ENCODE measurements at regions not wholly inside any gene's neighbourhood (a gene's known extent, or its start where the extent isn't known, plus 50 kb on each side); places are given as distances from the start of the nearest gene placed in this dataset.

DNA sequence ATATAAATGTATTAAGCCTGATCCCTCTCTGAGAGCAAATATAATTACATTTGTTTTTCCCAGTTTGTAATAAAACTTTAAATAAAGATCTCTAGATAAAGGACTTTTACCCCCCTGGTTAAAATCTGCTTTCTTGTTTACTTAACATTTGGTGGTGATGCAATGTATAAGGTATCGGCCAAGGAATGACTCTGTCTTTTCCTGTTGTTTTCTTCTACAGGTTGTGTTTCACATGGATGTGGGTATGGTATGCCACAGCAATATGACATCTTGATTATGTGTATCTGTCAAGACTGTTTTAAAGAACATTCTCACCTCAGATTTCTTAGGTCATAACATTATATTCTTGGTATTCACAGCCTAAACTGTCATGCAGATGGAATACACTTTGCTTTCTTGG is 210.6 kb upstream of the NOVA1 start:
- Mint-ChIP-seq H3K9me3 (ENCODE audit: low read depth) (peaks cover 7% of the 10 kb centered on the region), H3K27me3 (no peaks in the 10 kb centered on the region), H3K36me3 (no peaks in the 10 kb centered on the region), H3K27ac (no peak overlapping the region), H3K4me3 (no peak overlapping the region), H3K4me1 (no peaks in the 10 kb centered on the region)
- no peak for ATAC-seq
- no peak for DNase-seq
- CTCF ChIA-PET = no interaction called here

DNA sequence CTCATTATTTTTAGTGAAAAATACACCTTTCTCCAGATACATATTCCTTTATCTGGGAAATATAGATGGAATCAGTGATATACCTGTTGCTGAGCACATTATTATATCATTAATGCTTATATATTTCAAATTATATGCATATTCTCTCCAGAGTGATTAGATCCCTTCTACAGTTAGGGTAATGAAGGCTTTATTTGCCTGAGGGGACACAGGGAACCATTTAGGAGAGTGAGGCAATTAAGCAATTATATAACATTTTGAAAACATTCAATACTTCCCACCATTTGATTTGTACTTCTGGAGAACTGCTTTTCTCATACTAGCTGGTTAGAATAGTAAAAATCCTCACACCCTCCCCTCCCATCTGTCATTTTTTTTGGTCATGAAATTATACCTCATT is 212.8 kb upstream of the NOVA1 start:
- H3K4me3 Mint-ChIP-seq = no peak overlapping the region
- ATAC-seq = no peak
- H3K9me3 Mint-ChIP-seq (ENCODE audit: low read depth) = peaks cover 8% of the 10 kb centered on the region

DNA sequence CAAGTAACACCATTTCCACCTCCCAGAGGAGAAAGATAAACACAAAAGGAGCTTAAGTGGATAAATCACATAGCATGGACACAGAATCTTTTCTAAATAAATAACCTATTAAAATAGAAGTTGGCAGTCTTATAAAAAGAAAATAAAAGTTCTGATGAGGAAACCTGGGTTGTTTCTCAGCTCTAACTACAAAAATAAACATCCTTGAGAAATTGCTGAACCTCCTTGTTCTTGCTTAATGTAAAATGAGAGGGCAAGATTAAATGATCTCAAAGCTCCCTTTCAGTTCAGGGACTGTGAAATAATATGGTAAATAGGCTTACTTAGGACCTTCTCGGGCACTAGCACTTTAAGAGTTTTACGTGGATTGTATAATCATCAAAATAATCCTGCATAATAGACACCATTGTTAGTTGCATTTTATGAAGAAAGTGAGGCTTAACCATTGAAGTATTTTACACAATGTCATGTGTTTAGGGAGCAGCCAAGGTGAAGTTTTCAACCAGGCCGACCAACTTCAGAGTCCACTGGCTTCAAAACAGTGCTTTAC is 214.0 kb upstream of the NOVA1 start:
- DNase-seq (no peak), ATAC-seq (no peak)
- no peaks in the 10 kb centered on the region for H3K36me3 Mint-ChIP-seq
- no peak overlapping the region for H3K27ac Mint-ChIP-seq
- H3K9me3 Mint-ChIP-seq (ENCODE audit: low read depth) = peaks cover 6% of the 10 kb centered on the region
- H3K27me3 Mint-ChIP-seq = no peaks in the 10 kb centered on the region
- no peak overlapping the region for H3K4me3 Mint-ChIP-seq
- H3K4me1 Mint-ChIP-seq = no peaks in the 10 kb centered on the region
- CTCF ChIA-PET = no interaction called here

More for the DNA sequence above, 212.8 kb upstream of the NOVA1 start:
- no peaks in the 10 kb centered on the region for H3K36me3 Mint-ChIP-seq
- CTCF ChIA-PET = no interaction called here
- H3K27ac Mint-ChIP-seq = no peak overlapping the region
- no peaks in the 10 kb centered on the region for H3K27me3 Mint-ChIP-seq
- DNase-seq = no peak
- no peaks in the 10 kb centered on the region for H3K4me1 Mint-ChIP-seq

DNA sequence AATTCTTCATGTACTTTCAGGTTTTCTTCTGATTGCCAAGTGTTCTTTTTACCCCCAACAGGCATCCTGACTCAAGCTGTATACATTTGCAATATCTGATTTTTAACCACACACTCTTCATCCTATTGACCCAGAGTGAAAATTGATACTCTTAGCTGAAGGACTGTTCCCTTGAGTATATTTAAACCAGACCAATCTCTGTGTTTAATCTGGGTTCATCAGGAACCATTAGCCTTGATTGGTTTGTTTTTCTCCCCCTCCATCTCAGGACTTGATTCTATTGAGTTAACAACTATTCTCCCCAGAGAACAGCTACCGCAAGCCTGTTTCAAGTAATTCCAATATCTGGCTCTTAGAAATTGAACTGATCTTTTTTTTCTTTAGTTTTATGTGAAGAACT is 222.3 kb upstream of the NOVA1 start:
- H3K4me1 Mint-ChIP-seq = no peaks in the 10 kb centered on the region
- H3K27ac Mint-ChIP-seq = no peak overlapping the region
- peaks cover 5% of the 10 kb centered on the region for H3K9me3 Mint-ChIP-seq (ENCODE audit: low read depth)
- CTCF ChIA-PET = no interaction called here
- no peak overlapping the region for H3K4me3 Mint-ChIP-seq
- ATAC-seq (no peak), DNase-seq (no peak)
- H3K36me3 Mint-ChIP-seq = no peaks in the 10 kb centered on the region
- H3K27me3 Mint-ChIP-seq = no peaks in the 10 kb centered on the region

DNA sequence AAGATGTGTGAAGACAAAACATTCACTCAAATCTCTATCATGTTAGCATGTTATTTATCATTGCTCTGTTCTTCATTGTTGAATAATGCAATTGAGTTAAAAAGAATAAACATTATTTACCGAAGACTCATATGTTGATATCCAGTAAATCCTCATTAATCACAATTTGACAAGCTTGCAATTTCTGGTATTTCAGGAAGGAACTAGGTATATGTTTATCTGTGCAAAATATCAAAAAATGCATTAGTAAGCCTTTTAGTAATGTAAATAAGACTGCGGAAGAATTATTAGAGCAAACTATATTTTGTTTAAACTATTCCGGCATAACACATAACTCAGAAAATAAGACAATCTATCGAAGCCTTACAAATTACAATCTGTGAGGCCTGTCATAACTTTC is 222.7 kb upstream of the NOVA1 start:
- no peaks in the 10 kb centered on the region for H3K27me3 Mint-ChIP-seq
- H3K9me3 Mint-ChIP-seq (ENCODE audit: low read depth) = peaks cover 5% of the 10 kb centered on the region
- no peak overlapping the region for H3K4me3 Mint-ChIP-seq
- H3K36me3 Mint-ChIP-seq = no peaks in the 10 kb centered on the region
- no peak for DNase-seq
- ATAC-seq = no peak
- H3K27ac Mint-ChIP-seq = no peak overlapping the region
- CTCF ChIA-PET = no interaction called here
- H3K4me1 Mint-ChIP-seq = no peaks in the 10 kb centered on the region

DNA sequence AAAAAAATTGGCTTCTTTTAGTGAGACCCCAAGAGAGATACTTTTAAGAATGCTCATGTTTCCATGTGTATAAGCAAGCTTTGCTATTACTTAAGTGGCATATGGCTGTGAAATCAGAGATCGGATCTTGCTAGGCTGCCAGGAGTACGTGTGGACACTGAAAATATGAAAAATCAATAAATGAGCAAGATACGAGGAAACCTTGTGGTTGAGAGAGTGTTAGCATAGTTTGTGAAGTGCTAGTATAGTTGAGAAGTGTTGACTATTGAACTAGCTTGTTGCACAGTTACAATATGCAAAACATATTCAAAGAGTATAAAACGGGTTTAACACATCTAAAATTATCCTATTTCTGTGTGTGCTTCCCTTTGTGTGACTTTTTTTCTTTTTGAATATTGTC is 230.9 kb upstream of the NOVA1 start:
- peaks cover 11% of the 10 kb centered on the region for H3K9me3 Mint-ChIP-seq (ENCODE audit: low read depth)
- DNase-seq (no peak), ATAC-seq (no peak)
- H3K4me3 Mint-ChIP-seq = no peak overlapping the region
- CTCF ChIA-PET = no interaction called here
- no peaks in the 10 kb centered on the region for H3K36me3 Mint-ChIP-seq
- no peaks in the 10 kb centered on the region for H3K27me3 Mint-ChIP-seq
- no peaks in the 10 kb centered on the region for H3K4me1 Mint-ChIP-seq
- H3K27ac Mint-ChIP-seq = no peak overlapping the region

DNA sequence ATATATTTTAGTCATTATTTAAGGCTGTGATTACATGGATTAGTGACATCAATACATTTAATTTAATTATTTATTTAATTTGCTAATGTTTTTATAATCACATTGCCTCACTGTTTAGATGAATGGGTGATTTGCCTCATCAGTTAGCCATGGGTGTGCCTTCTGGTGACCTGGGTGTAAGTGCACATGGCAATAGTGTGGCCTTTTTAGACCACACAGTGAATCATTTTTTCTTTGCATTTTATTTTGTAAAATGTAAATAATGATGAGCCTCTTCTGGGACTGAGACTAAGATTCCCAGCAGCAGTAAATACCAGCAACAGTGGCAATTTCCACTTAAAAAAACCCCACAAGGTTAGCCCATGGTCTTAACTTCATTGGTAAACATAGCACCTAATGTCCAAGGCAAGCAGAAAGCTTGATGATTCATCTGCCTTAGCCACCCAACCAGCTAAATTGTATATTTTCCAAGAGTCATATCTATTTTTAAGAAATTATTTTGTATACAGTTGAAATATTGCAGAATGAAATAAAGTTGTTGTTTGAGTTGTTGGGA is 235.9 kb upstream of the NOVA1 start:
- no peaks in the 10 kb centered on the region for H3K27me3 Mint-ChIP-seq
- H3K27ac Mint-ChIP-seq = no peak overlapping the region
- no peak overlapping the region for H3K4me3 Mint-ChIP-seq
- DNase-seq (no peak), ATAC-seq (no peak)
- peaks cover 10% of the 10 kb centered on the region for H3K9me3 Mint-ChIP-seq (ENCODE audit: low read depth)
- H3K4me1 Mint-ChIP-seq = no peaks in the 10 kb centered on the region
- CTCF ChIA-PET = no interaction called here
- no peaks in the 10 kb centered on the region for H3K36me3 Mint-ChIP-seq

DNA sequence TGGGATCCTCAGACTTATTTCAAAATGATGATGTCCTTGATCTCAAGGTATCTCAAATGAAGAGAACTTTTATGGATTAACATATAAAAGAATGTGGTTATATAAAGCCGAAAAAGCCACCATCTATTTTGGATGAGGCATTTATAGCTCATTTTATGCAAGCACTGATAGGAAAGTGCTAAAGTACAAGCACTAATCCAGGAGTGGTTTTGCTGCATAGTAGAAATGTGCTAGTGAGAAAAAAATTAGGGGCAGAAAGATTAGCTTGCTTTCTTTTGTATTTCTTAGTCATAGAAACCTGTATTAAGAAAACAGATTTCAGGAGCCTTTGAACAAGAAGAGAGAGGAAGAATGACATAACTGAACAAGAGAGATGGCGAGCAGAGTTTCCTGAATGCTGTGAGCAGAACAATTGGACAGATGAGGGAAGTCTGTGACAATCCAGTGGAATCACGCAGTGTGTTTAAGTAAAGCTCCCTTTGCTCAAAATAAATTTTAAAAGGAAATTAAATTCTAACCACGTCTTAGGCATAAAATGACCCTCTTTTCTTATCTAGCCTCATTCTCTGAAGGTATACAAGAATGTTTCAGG is 238.2 kb upstream of the NOVA1 start:
- no peaks in the 10 kb centered on the region for H3K27me3 Mint-ChIP-seq
- no peak overlapping the region for H3K27ac Mint-ChIP-seq
- H3K4me1 Mint-ChIP-seq = no peaks in the 10 kb centered on the region
- no peaks in the 10 kb centered on the region for H3K36me3 Mint-ChIP-seq
- no peak overlapping the region for H3K4me3 Mint-ChIP-seq
- ATAC-seq (no peak), DNase-seq (no peak)
- CTCF ChIA-PET = no interaction called here
- peaks cover 4% of the 10 kb centered on the region for H3K9me3 Mint-ChIP-seq (ENCODE audit: low read depth)

DNA sequence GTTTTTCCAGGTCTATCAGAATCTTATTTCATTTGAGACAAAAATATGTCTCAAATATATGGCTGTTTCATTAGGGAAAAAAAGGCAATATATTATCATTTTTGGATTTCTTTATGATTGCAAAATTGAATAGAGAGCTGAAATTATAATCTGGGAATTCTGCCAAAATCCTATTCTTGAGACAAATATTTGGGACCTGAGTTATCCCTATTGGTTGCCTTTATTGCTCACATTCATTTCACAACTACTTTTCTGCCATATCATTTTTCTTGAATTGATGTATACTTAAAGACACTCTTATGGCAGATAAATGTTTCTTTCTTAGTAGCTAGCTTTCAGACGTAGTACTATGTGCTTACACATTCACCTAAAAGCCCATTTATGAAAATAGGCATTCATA is 241.6 kb upstream of the NOVA1 start:
- no peak overlapping the region for H3K27ac Mint-ChIP-seq
- no peaks in the 10 kb centered on the region for H3K4me1 Mint-ChIP-seq
- no peak for ATAC-seq
- no peak for DNase-seq
- CTCF ChIA-PET = no interaction called here
- no peak overlapping the region for H3K4me3 Mint-ChIP-seq
- H3K36me3 Mint-ChIP-seq = no peaks in the 10 kb centered on the region
- peaks cover 9% of the 10 kb centered on the region for H3K9me3 Mint-ChIP-seq (ENCODE audit: low read depth)
- no peaks in the 10 kb centered on the region for H3K27me3 Mint-ChIP-seq

DNA sequence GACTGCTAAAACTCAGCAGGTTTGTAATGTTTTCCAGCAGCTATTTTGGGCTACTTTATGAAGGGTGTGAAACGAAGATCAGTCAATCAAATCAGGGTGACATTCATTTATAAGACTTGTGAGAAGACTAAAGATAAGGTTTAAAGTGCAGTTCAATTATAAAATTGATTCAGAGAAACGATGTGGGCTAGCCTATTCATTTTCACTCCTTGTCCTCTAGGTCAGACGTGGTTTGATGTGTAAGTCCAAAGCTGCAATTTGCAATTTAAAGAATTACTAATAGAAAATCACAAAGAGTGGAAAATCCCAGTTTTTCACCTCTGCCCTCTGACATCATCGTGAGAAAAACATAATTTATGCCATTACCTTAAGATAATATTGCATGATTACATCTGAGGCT is 243.5 kb upstream of the NOVA1 start:
- no peaks in the 10 kb centered on the region for H3K36me3 Mint-ChIP-seq
- DNase-seq = no peak
- CTCF ChIA-PET = no interaction called here
- peaks cover 13% of the 10 kb centered on the region for H3K9me3 Mint-ChIP-seq (ENCODE audit: low read depth)
- no peak overlapping the region for H3K27ac Mint-ChIP-seq
- H3K27me3 Mint-ChIP-seq = no peaks in the 10 kb centered on the region
- no peak overlapping the region for H3K4me3 Mint-ChIP-seq
- ATAC-seq = no peak
- H3K4me1 Mint-ChIP-seq = no peaks in the 10 kb centered on the region

DNA sequence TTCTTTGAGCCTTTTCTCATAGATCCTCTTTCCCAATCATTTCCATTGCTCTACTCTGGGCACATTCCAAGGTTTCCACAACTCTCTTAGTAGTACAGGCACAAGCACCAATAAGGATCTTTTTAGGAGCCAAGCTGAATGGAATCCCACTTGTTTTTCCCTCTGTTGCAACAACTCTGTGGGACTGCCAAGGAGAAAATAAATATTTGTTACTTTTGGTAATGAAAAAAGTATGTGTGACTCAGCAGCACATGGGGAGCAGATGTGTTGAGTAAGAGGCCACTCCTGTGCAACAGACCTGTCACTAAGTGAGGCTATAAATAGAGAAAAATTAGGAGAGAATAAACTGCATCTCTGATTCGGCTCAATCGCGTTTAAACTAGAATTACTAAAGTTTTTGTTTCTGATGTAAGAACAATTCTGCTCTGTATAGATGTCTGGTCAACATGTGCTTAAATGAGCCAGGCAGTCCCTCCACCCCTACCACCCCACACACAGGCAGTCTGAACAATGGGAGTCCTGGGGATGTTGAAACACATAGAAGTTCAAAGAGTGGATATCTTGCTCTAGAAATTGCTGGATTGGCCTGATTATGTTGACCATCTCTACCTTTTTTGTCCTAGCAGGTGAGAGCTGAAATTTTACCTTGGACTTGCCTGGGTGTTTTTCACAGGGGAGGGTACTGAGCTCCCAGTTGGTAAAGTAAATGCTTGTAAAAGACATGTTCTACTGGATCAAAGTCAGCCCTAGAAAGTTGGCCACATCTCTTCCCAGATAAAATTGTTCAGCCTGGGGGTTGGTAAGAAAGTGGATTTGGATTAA is 244.3 kb upstream of the NOVA1 start:
- DNase-seq (no peak), ATAC-seq (no peak)
- no peaks in the 10 kb centered on the region for H3K27me3 Mint-ChIP-seq
- H3K4me3 Mint-ChIP-seq = no peak overlapping the region
- H3K27ac Mint-ChIP-seq = no peak overlapping the region
- H3K9me3 Mint-ChIP-seq (ENCODE audit: low read depth) = peaks cover 13% of the 10 kb centered on the region
- no peaks in the 10 kb centered on the region for H3K36me3 Mint-ChIP-seq
- CTCF ChIA-PET = no interaction called here
- no peaks in the 10 kb centered on the region for H3K4me1 Mint-ChIP-seq

DNA sequence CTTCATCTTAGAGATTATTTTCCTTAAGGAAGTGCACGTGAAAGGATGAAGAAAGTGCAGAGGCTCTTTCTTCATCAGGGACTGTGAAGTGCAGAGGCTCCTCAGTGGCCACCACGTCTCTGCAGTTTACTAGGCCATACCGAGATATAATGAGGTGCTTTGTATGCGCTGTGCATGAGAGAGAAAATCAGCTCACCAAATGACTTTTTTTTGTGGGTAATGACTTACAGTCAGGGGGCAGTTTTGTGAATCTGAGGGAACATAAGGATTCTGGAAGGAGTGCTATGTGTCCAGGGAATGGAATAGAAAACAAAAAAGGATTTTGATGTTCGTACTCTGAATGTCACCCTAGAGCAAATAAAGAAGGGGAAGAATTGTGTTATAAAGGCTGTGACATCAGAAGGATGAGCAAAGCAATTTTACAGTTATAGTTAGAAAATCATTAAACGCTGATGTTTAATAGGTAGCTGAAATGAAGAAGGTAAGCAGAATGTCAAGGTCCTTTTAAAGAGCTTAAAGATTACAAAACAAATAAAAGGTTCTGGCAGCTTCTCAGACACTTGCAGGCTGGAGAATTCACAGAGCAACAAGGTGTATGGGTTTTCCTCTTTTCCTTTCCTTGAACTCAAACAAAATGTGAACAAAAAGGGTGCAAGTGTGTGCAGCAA is 247.5 kb upstream of the NOVA1 start:
- Mint-ChIP-seq H3K4me3 (no peak overlapping the region), H3K4me1 (no peaks in the 10 kb centered on the region), H3K27me3 (no peaks in the 10 kb centered on the region), H3K36me3 (no peaks in the 10 kb centered on the region), H3K27ac (no peak overlapping the region), H3K9me3 (ENCODE audit: low read depth) (peaks cover 16% of the 10 kb centered on the region)
- ATAC-seq = no peak
- DNase-seq = no peak
- CTCF ChIA-PET = no interaction called here

DNA sequence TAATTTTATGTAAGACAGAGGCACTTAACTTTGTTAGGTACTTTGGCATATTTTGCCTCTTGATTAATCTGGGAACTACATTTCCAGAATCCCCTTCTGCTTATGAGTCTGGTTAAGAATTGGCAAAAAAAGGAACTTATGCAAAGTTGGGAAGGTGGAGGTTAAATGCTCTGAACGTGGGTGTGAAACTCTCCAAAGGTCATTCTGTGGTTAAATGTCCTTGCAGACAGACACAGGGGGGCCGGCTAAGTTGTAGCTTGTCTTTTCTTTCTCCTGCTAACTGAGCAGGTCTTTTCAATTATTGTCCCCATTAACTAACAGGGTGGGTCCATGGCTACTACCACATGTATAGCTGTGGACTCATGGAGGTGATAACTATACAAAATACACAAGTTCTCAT is 248.6 kb upstream of the NOVA1 start:
- no peak overlapping the region for H3K27ac Mint-ChIP-seq
- H3K27me3 Mint-ChIP-seq = no peaks in the 10 kb centered on the region
- no peaks in the 10 kb centered on the region for H3K36me3 Mint-ChIP-seq
- CTCF ChIA-PET = no interaction called here
- peaks cover 19% of the 10 kb centered on the region for H3K9me3 Mint-ChIP-seq (ENCODE audit: low read depth)
- H3K4me3 Mint-ChIP-seq = no peak overlapping the region
- ATAC-seq = no peak
- H3K4me1 Mint-ChIP-seq = no peaks in the 10 kb centered on the region
- DNase-seq = no peak

DNA sequence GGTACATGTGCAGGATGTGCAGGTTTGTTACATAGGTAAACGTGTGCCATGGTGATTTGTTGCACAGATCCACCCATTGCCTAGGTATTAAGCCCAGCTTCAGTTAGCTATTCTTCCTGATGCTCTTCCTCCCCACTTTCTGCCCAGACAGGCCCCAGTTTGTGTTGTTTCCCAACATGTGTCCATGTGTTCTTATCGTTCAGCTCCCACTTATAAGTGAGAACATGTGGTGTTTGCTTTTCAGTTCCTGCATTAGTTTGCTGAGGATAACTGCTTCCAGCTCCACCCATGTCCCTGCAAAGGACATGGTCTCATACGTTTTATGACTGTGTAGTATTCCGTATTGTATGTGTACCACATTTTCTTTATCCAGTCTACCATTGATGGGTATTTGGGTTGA is 251.7 kb upstream of the NOVA1 start:
- H3K4me3 Mint-ChIP-seq = no peak overlapping the region
- no peak for ATAC-seq
- CTCF ChIA-PET = no interaction called here

More for the DNA sequence above, 251.7 kb upstream of the NOVA1 start:
- Mint-ChIP-seq H3K27ac (no peak overlapping the region), H3K27me3 (no peaks in the 10 kb centered on the region), H3K9me3 (ENCODE audit: low read depth) (peaks cover 25% of the 10 kb centered on the region), H3K4me1 (no peaks in the 10 kb centered on the region), H3K36me3 (no peaks in the 10 kb centered on the region)
- DNase-seq = no peak
